ENCODE measurements at regions not wholly inside any gene's neighbourhood (a gene's known extent, or its start where the extent isn't known, plus 50 kb on each side); places are given as distances from the start of the nearest gene placed in this dataset.

DNA sequence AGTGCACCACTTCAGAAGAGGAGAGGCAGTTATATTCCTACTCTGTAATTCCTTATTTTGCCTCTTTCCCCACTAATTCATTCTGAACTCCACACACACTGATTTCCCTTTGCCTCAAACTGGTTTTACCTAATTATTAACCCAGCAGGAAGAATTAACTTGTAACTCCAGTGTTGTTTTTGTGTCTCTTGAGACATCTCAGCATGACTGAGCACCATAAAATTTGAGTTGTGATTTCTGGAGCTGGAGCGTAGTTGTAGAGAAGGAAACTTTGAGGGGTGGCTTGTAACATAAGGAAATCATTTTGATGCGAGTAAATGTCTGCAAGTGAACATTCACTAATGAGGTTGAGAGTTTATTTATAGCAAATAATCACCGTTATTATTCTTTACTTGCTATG, 265.2 kb downstream of the TMEM38B start:
- Histone ChIP-seq H2BK15ac (ENCODE audit: low read depth, low read length) (no peak overlapping the region), H3K18ac (ENCODE audit: insufficient read length, low read depth, low read length) (no peak overlapping the region), H3K23ac (ENCODE audit: insufficient read length, low read depth, low read length) (no peak overlapping the region), H3K4me1 (ENCODE audit: insufficient read depth, low read length) (peaks cover 7% of the 10 kb centered on the region; the same call in 1 of the 2 replicates), H3K4me2 (ENCODE audit: insufficient read depth, insufficient read length, low read length) (no peak overlapping the region), H2BK12ac (ENCODE audit: insufficient read length, low read depth, low read length) (no peak overlapping the region), H3K56ac (ENCODE audit: insufficient read length, low read depth, low read length) (no peak overlapping the region), H3K27ac (ENCODE audit: insufficient read length, low read depth, low read length) (no peak overlapping the region), H4K5ac (ENCODE audit: insufficient read length, low read depth, low read length) (no peak overlapping the region), H3K23me2 (ENCODE audit: insufficient read length, low read depth, low read length, poor library complexity, severe bottlenecking) (no peaks in the 10 kb centered on the region), H4K8ac (replicated peaks; ENCODE audit: insufficient read length, low read depth, low read length) (no peak overlapping the region), H3K9me3 (ENCODE audit: control insufficient read depth, low read depth, low read length) (no peaks in the 10 kb centered on the region), H3K14ac (ENCODE audit: insufficient read depth, low read length) (no peak overlapping the region), H4K20me1 (ENCODE audit: control insufficient read depth, insufficient read depth, insufficient read length) (no peaks in the 10 kb centered on the region), H3K27me3 (ENCODE audit: insufficient read depth, low read length) (no peaks in the 10 kb centered on the region), H3K4ac (ENCODE audit: low read depth, low read length) (no peak overlapping the region), H2BK120ac (ENCODE audit: low read depth, low read length, poor library complexity, severe bottlenecking) (no peak overlapping the region), H3T11ph (ENCODE audit: low read length) (no peak overlapping the region), H3K9ac (ENCODE audit: extremely low read depth, insufficient read length, low read length) (no peak overlapping the region), H2AFZ (ENCODE audit: low read length) (no peak overlapping the region), H3K79me1 (ENCODE audit: insufficient read depth, low read depth, low read length, poor library complexity, severe bottlenecking) (no peaks in the 10 kb centered on the region), H2BK5ac (ENCODE audit: insufficient read length, low read length) (no peak overlapping the region), H2AK5ac (ENCODE audit: insufficient read length, low read length) (no peak overlapping the region), H3K79me2 (ENCODE audit: insufficient read depth, low read length) (no peaks in the 10 kb centered on the region), H2BK20ac (ENCODE audit: low read depth, low read length, poor library complexity, severe bottlenecking) (no peak overlapping the region), H4K91ac (ENCODE audit: insufficient read length, low read depth, low read length) (no peak overlapping the region)
- no peak overlapping the region for H3K4me3 Mint-ChIP-seq
- no peak for TF ChIP-seq CTCF (conservative IDR thresholded peaks at IDR 0.05)
- peaks cover 38 to 44% of the 10 kb centered on the region in 2 experiments for H3K4me1 Mint-ChIP-seq
- H3K36me3 Mint-ChIP-seq (ENCODE audit: insufficient read depth in 1 of 3, low read depth in 3 of 3), result no peaks in the 10 kb centered on the region
- no peaks in the 10 kb centered on the region for H3K27me3 Mint-ChIP-seq (ENCODE audit: low read depth)
- DNase-seq, result no peak
- H3K9me3 Mint-ChIP-seq, result no peaks in the 10 kb centered on the region
- WGBS (ENCODE audit: extremely low coverage, insufficient read length, low lambda C conversion rate), result no CpG with 5 or more reads among the region's 3 CpGs
- H3K27ac Mint-ChIP-seq, result peak overlapping the region in 1 of 3 experiments; percentile 53; a peak in 3 of 7 replicates

All from H9 (cell line).